ENCODE measurements at regions not wholly inside any gene's neighbourhood (a gene's known extent, or its start where the extent isn't known, plus 50 kb on each side); places are given as distances from the start of the nearest gene placed in this dataset.

DNA sequence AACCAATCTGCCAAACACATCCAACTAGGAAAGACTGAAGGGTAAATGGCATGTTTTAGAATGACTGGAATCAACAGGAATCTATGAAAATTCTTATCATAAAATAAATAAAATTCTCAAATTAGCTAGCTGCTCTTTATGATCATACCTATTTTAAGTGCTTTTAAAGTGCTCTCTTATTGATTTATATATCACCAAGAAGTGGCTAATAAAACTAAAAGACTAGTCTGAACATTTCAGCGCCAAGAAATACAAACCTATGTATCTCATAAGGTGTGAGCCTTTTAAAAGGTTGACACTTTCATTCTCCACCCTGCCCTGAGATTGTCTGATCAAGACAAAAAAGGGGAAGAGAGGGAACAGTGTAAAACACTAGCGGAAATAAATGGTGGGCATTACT lies 136.8 kb upstream of the ARHGAP42 start:
- TF ChIP-seq, protein P1, sequence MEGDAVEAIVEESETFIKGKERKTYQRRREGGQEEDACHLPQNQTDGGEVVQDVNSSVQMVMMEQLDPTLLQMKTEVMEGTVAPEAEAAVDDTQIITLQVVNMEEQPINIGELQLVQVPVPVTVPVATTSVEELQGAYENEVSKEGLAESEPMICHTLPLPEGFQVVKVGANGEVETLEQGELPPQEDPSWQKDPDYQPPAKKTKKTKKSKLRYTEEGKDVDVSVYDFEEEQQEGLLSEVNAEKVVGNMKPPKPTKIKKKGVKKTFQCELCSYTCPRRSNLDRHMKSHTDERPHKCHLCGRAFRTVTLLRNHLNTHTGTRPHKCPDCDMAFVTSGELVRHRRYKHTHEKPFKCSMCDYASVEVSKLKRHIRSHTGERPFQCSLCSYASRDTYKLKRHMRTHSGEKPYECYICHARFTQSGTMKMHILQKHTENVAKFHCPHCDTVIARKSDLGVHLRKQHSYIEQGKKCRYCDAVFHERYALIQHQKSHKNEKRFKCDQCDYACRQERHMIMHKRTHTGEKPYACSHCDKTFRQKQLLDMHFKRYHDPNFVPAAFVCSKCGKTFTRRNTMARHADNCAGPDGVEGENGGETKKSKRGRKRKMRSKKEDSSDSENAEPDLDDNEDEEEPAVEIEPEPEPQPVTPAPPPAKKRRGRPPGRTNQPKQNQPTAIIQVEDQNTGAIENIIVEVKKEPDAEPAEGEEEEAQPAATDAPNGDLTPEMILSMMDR (IDR thresholded peaks at IDR 0.05): no peak
- TF ChIP-seq POLR2A (IDR thresholded peaks at IDR 0.05) (no peak), POLR2AphosphoS5 (IDR thresholded peaks at IDR 0.05) (no peak), EP300 (IDR thresholded peaks at IDR 0.05) (no peak)

All from stomach (tissue), 4 donors.